NCI-H526 treated with DMSO at 0.1 percent for 48 hours (cell line): ENCODE measurements at regions not wholly inside any gene's neighbourhood (a gene's known extent, or its start where the extent isn't known, plus 50 kb on each side); places are given as distances from the start of the nearest gene placed in this dataset.
"Not testable (repeated sequence)": the region's sequence is repeated elsewhere in the genome, so short reads cannot be mapped to it uniquely, and the experiment has no call there.

Experiments used
- DNase-seq: peaks from one replicate; lab custom pipeline; 2025; lab: John Stamatoyannopoulos, UW

DNA sequence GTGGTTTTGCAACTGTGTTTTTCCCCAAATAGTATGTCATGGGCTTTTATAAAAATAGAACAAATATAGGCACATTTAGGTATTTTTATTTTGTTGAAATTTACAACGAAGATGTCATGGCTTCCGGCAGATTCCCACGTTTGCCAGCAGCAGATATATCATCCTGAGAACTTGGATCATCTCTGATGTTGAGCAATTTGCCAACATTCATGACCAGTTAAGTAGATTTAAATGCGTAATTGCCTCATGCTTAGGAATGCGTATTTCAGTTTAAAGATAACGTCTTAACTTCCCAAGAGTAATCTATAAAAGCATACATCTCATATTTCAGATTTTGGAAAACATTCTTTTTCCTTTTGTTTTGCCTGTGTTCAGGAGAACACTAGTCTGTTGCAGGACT is 457.8 kb downstream of the QKI start:
- DNase-seq, result no peak

DNA sequence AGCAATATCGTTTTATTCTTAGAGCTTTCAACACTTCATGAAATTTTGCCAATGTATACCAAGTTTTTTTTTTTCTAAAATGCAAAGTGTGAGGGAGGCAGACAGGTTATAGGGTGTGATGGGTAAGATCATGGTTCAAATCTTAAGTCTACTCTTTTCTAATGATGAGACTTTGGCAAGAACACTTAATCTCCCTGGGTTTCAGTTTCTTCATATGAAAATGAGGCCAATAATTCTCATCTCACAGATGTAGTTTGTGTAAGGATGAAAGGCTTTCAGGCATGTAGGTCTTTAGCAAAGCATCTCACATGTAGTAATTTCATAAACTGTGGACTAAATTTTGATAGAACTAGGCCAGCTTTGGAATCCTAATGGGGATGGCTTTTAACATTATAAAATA is 457.1 kb downstream of the QKI start:
- DNase-seq, result no peak

DNA sequence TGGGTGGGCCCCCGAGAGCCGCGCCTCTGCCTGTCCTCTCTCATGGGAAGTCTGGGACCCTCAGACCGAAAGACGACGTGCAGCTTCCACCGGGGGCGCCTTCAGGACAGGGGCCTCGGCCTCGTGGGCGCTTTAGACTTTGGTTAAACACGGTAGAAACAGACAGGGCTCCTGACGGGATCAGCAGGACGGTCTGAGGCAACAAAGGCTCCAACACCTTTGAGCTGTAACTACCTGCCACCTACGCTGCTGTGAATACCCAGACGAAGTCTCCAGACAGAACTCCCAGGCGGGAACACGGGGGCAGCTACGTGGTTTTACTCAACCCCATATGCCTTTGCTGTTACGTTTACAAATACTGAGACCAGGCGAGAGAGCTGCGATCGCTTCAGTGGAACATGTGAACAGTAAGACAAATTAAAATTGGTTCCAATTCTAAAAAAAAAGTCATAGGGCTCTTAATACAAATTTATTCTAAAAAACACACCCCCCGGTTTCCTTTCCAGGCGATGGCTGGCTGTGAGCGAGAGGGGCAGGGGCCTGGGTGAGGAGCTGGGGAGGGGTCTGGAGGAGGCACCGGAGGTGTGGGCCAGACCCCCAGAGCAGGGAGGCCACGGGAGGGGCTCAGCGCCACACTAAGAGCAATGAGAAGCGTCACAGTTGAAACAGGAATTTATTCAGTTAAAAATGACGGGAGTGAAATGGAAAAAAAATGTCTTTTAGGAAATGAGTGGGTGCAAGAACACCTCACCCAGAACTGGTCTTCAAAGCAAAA is 453.2 kb downstream of the QKI start:
- no peak for DNase-seq

DNA sequence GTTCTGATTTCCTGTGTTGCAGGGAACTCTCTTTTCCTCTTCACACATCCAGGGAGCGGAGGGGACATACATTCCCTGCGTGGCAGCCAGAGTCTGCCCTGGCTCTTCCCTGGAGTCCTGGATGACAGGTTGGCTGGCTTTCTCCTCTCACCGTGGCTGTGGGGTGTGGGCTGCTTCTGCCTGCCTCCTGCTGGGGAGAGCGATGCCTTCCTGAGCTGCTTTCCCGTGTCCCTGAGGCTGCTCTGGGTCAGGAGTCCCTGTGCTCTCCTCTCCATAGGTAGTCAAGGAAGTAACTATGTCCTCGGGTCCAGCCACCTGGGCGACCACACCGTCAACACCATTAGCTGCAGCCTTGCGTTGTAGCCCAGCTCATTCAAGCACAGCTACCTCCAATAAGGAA is 451.7 kb downstream of the QKI start:
- DNase-seq, result no peak

DNA sequence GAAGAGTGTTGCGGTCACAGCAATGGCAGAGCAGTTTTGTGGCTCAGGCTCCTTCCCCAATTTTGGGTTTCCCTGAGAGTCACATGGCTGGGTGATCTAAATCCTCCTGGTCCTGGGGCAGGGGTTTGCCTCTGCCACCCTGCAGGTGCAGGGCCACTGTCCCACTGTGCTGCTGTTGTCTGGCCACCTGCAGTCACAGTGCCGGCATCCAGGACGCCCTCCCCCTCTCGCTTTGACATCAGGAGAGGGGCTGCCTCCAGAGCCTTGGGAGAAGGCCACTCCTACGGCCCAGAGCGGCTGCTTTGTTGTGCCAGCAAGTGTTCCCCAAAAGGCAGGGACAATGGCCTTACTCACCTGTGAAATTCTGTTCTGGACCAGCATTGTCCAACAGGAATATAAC is 449.0 kb downstream of the QKI start:
- no peak for DNase-seq

DNA sequence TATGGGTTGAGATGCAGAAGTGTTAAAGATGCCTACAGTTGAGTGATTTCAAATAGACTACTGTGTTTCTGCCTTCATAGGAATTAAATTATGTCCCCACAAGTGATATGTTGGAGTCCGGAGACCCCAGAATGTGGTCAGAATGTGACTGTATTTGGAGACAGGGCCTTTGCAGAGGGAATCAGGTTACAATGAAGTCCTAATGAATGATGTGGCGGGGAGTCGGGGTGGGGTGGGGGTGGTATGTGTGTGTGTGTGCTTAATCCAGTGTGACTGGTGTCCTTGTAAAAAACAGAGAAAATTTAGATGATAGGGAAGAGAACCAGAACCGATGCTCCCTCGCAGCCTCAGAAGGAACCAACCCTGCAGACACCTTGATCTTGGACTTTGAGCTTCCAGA is 448.2 kb downstream of the QKI start:
- no peak for DNase-seq

DNA sequence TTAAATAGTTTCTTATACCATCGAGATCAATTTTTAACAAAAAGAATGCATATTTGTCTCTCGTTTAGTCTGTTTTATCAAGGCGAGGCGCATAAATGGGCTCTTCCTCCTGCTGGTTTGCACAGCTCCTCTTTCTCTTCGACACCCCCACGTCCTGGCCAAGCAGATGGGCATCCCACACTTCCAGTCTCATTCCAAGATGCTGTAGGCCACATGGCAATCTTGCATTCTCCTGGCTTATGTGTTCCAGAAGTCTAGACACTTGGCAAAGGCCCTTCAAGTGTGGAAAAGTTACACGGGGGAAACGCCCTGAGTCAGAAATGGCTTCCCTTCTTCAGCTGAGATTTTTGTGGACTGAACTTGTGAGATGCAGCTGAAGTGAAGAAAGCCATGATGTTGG is 447.1 kb downstream of the QKI start:
- DNase-seq, result no peak

DNA sequence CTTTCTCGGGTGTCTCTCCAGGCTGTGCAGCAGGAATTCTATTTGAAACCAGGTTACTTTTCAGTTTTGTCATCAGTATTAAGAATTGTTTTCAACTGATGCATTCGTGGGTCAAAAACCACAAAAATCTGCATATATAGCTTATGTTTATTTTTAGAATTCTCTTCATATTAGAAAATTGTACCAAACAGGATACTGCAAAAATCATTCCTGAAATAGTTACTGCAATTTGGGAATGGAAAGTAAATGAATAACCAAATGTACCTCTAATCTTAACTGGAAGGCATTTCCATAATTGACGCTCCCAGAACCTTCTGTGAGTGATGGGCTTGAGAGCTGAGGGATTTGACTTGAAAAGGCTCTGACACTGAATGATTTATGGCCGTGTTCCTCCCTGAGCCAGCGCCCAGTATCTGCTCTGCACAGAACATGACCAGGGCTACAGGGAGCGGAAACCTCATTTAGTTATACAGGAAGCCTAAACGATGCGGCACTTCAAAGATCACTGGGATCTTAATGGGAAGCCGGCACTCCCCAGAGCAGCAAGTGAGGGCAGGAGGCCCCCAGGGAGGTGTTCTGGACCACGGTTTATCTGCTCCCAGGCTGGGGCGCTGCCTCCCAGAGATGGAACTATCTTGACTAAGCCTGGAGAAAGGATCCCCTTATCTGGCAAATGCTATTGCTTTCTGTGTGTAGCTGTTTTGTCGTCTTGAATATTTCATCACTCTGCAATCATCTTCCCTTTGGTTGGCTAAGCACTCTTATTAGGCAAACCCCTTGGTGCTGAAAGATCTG is 446.0 kb downstream of the QKI start:
- DNase-seq, result no peak

DNA sequence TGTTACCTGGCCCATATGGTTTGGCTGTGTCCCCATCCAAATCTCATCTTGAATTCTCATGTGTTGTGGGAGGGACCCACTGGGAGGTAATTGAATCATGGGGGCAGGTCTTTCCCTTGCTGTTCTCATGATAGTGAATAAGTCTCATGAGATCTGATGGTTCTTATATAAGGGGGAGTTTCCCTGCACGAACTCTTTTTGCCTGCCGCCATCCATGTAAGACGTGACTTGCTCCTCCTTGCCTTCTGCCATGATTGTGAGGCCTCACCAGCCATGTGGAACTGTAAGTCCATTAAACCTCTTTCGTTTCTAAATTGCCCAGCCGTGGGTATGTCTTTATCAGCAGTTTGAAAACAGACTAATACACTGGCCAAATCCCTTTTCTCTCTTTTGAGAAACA is 444.4 kb downstream of the QKI start:
- not testable (repeated sequence) for DNase-seq

DNA sequence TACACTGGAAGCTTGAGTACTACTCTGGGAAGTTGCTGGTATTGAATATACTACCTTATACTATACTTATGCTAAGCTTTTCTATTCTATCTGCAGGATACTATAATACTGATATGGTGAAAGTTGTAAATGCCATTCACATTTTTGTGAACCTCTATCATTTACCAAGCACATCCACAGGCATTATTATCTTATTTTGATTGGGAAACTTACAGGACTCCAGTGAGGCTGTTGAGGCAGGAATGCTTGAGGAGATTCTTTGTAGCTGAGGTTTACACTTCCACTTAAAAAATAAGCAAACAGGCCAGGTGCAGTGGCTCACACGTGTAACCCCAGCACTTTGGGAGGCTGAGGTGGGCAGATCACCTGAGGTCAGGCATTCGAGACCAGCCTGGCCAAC is 442.9 kb downstream of the QKI start:
- DNase-seq, result no peak

DNA sequence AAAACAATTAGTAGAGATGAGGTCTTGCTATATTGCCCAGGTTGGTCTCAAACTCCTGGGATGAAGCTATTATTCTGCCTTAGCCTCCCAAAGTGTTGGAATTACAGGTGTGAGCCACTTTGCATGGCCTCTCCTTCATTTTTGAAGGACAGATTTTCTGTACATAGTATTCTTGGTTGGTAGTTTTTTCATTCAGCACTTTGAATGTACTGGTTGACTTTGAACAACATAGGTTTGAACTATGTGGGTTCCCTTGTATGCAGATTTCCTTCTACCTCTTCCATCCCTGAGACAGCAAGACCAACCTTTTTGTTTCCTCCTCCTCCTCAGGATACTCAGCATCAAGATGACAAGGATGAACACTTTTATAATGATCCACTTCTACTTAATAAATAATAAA is 436.4 kb downstream of the QKI start:
- no peak for DNase-seq

DNA sequence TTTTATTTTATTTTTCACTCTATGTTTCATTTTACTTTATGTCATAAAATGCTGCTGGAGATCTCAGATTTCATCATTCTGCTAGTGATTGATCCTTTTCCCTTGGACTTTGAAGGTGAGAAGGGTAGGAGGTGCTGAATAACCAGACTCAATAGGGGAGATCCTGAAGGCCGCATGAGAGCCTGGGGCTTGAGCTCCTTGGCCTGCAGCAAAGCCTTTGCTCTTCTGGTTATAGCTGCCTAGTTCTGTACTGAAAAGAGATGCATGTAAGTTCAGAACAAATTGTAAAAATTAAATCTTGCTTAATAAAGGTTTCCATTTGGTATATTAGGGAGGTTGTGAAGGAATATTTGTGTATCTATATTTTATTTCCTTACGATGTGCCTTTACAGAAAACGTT is 430.2 kb downstream of the QKI start:
- no peak for DNase-seq

DNA sequence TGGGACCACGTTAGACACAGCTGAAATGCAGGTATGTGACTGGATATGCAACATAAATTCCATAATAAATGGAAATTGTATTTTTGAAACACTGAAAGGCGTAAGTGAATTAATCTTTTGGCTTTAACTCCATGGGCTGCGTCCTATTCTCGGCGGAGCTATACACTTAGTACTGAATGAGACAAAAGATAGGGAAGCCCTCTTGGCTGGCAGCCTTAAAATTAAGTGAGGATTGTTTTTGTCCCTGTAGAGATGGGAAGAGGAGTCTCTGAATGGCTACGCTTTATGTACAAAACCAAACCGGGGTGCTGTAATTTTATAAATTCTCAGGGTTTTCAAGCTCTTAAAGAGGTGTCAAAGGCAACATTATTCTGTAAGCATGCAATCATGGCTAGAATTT is 429.8 kb downstream of the QKI start:
- DNase-seq, result no peak

DNA sequence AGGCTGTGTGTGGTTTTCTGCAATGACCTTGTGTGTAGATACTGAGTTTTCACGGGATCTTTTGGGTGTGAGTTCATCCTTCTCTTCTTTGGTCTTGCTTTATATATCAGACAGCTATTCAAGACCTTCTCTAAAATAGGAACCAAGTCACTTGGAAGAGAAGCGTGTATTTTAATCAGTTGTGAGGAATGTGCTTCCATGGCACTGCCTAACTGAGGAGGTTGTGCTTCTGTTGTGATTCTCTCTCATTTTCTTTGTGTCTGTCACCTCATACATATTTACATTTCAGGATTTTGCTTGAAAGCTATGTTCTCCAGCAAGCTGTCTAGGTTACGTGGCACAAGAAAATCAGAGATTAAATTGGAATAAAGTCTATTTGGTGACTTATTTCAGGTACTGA is 428.7 kb downstream of the QKI start:
- no peak for DNase-seq

DNA sequence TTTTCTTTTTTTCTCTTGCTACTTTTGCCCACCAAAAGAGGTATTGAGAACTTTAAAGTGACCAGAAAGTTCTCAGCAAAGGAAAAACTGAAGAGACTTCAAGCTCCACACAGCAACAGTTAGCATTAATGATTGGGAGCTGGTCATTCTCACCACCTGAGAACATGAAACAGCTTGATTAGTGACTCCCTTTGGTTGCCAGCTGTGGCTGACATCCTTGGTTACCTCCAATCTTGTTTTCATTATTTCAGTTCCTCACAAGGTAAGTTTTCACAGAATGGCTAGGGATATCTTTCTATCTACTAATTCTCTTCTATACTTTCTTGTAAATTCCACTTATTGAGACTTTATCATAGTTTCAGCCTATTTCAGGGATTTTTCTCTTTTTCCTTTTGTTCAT is 427.9 kb downstream of the QKI start:
- DNase-seq, result no peak

DNA sequence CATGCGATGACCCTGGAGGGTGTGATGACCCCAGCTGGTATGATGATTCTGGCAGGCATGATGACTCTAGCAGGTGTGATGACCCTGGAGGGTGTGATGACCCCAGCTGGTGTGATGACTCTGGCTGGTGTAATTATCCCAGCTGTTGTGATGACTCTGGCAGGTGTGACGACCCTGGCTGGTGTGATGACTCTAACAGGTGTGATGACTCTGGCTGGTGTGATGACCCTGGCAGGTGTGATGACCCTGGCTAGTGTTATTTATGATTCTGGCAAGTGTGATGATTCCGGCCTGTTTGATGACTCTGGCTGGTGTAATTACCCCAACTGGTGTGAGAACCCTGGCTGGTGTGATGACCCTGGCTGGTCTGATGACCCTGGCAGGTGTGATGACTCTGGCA is 427.2 kb downstream of the QKI start:
- DNase-seq, result no peak

DNA sequence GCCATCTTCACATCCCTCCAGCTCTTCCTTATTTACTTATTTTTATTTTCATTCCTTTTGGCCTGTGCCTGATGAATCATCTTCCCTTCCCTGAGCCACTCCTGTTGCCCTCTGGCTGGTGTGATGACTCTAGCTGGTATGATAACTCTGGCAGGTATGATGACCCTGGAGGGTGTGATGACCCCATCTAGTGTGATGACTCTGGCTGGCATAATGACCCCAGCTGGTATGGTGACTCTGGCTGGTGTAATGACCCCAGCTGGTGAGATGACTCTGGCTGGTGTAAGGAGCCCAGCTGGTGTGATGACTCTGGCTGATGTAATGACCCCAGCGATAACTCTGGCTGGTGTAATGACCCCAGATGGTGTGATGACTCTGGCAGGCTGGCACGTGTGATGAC is 426.8 kb downstream of the QKI start:
- no peak for DNase-seq

DNA sequence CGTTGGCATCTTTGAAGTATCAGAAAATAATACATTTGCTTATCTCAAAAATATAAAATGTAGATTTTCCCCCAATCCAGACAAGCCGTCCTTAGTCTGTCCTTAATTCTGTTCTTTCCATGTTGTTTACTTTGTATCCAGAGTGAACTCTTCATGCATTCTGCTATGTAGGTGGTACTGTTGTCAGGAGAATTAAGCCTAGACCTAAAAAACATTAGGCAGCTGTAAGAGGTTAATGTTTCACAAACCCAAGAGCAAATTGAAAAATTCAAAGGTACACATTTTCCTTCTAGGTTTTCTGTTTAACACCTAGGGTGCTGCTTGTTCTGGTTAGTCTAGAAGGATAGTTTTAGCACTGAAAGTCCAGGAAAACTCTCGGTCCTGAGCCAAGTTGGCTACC is 426.4 kb downstream of the QKI start:
- no peak for DNase-seq

DNA sequence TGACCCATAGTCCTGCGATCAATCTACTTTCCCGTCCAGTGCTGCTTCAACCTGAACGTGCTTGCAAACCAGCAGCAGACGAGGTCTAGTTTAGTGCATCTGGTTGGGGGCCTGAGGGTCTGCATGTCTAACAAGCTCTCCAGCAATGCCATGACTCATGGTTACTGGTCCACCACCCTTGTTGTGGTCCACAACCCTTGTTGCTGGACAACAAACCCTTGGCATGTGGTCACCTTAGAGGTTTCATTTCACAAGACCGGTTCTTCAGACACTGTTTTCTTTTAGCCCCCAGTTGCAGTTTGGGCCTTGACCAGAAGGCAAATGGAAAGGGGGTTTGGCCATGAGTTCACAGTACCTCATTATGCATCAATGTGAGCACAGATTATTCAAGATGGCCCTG is 424.8 kb downstream of the QKI start:
- DNase-seq, result no peak

DNA sequence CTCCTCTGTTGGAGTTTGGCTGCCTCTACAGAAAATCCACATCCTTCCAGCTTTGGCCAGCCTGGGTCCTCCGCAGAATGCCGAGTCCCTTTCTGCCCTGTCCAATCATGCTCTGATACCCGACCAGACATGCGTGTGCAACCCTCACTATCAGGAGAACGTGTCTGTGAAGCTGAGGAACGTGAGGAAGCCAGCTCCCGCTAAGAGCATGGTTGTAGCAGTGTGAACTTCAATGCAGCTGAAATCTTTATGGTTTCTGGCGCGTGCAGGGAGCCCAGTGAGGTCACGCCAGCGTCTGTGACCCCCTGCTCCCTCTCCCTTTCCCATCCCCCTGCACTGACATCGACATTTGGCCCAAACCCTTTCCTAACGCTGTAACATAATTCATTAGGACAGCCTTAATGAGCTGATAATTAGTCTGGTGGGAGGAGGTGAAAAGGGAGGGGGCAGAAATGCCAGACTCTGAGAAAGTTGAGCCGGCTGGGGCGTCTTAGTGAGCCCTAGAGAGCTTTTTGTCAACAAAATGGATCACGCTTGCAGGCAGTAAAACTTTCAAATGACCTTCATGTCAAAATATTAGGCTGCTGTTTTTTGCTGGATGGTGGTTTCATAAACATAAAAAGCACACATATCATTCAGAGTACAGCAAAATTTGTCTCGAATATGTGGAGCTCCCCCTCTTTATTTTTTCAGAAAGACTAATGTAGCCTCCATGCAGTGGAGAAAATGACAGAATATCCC is 423.3 kb downstream of the QKI start:
- DNase-seq, result no peak

DNA sequence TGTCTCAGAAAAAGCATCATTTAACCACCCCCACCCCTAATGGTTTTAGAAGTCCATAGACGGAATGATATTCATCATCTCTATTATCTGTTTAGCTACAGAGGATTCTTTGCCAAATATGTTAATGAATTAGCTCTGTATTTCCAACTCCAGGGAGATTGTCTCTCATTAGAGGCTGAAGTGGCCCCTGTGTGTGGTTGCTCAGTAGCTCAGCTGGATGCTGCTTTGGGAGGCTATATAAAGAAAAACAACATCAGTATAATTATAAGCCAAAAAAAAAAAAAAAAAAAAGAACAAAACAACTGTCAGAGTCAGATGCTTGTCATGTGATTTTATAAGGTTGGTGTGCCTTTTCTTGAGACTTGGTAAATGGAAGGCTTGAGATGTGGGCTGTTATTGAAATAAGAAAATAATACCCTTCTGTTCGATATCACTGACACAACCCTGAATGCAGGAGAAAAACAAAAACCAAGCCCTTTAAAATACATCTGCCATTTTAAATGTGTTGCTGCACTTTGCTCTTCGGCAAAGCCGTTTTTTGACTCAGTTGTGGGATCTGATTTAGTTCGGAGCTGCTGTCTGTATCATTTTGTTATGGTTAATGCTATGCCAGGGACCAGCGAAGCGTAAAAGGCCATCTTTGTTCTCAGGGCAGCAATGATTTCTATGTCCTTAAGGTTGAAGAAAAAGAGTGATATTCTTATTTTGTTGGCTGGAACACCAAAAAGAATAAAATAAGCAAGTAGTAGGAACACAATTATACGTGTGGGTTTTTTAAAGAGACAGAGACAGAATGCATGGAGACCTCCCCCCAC is 422.6 kb downstream of the QKI start:
- no peak for DNase-seq
